ENCODE measurements at regions not wholly inside any gene's neighbourhood (a gene's known extent, or its start where the extent isn't known, plus 50 kb on each side); places are given as distances from the start of the nearest gene placed in this dataset.

GRCh38 chr22:47762141-47762540 is 999.7 kb downstream of the TBC1D22A start:
- no peak for TF ChIP-seq EP300 (IDR thresholded peaks at IDR 0.05)
- TF ChIP-seq, protein P1, sequence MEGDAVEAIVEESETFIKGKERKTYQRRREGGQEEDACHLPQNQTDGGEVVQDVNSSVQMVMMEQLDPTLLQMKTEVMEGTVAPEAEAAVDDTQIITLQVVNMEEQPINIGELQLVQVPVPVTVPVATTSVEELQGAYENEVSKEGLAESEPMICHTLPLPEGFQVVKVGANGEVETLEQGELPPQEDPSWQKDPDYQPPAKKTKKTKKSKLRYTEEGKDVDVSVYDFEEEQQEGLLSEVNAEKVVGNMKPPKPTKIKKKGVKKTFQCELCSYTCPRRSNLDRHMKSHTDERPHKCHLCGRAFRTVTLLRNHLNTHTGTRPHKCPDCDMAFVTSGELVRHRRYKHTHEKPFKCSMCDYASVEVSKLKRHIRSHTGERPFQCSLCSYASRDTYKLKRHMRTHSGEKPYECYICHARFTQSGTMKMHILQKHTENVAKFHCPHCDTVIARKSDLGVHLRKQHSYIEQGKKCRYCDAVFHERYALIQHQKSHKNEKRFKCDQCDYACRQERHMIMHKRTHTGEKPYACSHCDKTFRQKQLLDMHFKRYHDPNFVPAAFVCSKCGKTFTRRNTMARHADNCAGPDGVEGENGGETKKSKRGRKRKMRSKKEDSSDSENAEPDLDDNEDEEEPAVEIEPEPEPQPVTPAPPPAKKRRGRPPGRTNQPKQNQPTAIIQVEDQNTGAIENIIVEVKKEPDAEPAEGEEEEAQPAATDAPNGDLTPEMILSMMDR (IDR thresholded peaks at IDR 0.05): no peak
- TF ChIP-seq POLR2A (IDR thresholded peaks at IDR 0.05): no peak
- H3K27me3 ChIP-seq: no peaks in the 10 kb centered on the region
- DNase-seq (ENCODE audit: low spot score in 2 of 2): no peak
- no peak overlapping the region for H3K4me3 ChIP-seq
- no peak overlapping the region for H3K27ac ChIP-seq
- H3K9me3 ChIP-seq: peaks cover 0 to 4% (median 0%) of the 10 kb centered on the region in 4 donors
- no peaks in the 10 kb centered on the region for H3K36me3 ChIP-seq
- H3K4me1 ChIP-seq: no peaks in the 10 kb centered on the region
- 74 to 85% methylated on average over 3 of the region's 3 CpGs for WGBS, 2 donors

- TF ChIP-seq POLR2A (IDR thresholded peaks at IDR 0.05): no peak
- no peak for TF ChIP-seq EP300 (IDR thresholded peaks at IDR 0.05)
- TF ChIP-seq, protein P1 (IDR thresholded peaks at IDR 0.05): no peak
- Histone ChIP-seq H3K27ac (no peak overlapping the region), H3K4me3 (no peak overlapping the region), H3K36me3 (no peaks in the 10 kb centered on the region), H3K9me3 (peaks cover 0 to 8% (median 0%) of the 10 kb centered on the region in 4 donors), H3K4me1 (no peaks in the 10 kb centered on the region), H3K27me3 (no peaks in the 10 kb centered on the region)
- WGBS, 2 donors: 71 to 73% methylated on average over 3 of the region's 3 CpGs
- DNase-seq (ENCODE audit: low spot score in 2 of 2): no peak
These were observed 997.5 kb downstream of the TBC1D22A start for GRCh38 chr22:47759909-47760308.

DNA sequence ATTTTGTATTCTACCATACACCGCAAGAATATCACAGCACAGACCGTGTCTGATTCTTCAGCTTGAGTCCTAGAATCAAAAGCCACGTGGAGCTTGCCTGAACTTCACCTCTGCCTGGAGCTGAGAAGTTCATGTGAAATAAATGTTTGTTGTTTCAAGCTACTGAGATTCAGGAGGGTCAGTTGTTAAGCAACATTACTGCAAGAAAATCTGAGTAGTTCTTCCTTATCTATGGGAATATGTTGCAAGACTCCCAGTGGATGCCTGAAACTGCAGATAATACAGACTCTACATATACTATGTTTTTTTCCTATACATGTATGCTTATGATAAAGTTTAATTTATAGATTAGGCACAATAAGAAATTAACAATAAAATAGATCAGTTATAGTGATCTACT is 995.3 kb downstream of the TBC1D22A start:
- Histone ChIP-seq H3K27me3 (no peaks in the 10 kb centered on the region), H3K4me3 (no peak overlapping the region), H3K27ac (no peak overlapping the region), H3K9me3 (peaks cover 0 to 8% (median 0%) of the 10 kb centered on the region in 4 donors), H3K36me3 (no peaks in the 10 kb centered on the region), H3K4me1 (no peaks in the 10 kb centered on the region)
- DNase-seq (ENCODE audit: low spot score in 2 of 2): no peak
- TF ChIP-seq EP300 (IDR thresholded peaks at IDR 0.05): no peak
- TF ChIP-seq POLR2A (IDR thresholded peaks at IDR 0.05): no peak
- TF ChIP-seq, protein P1 (IDR thresholded peaks at IDR 0.05): no peak
- 69 to 77% methylated on average over 3 of the region's 3 CpGs for WGBS, 2 donors

DNA sequence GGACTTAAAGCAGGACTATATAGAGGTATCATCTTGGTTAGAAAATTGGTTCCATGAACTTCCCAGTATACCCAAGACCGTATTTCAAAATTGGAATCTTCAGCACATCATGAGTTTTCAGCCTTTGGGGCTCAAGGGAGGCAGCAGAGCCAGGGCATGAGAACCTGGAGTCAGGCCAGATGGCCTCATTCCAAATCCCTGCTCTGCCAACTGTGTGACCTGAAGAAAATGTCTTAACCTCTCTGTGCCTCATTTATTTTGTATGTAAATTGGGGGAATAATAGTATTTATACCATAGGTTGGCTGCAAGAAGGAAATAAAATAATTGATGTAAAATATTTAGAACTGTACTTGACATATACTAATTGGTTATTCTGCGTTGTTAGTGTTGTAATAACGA is 987.6 kb downstream of the TBC1D22A start:
- Histone ChIP-seq H3K27ac (no peak overlapping the region), H3K36me3 (no peaks in the 10 kb centered on the region), H3K4me3 (no peak overlapping the region), H3K9me3 (no peaks in the 10 kb centered on the region), H3K4me1 (no peaks in the 10 kb centered on the region), H3K27me3 (no peaks in the 10 kb centered on the region)
- TF ChIP-seq POLR2A (IDR thresholded peaks at IDR 0.05) (no peak), EP300 (IDR thresholded peaks at IDR 0.05) (no peak)
- WGBS, 2 donors: 68 to 78% methylated on average over 3 of the region's 3 CpGs
- DNase-seq (ENCODE audit: low spot score in 2 of 2): no peak

GRCh38 chr22:47748957-47749356 is 986.5 kb downstream of the TBC1D22A start:
- Histone ChIP-seq H3K27ac (no peak overlapping the region), H3K36me3 (no peaks in the 10 kb centered on the region), H3K4me1 (no peaks in the 10 kb centered on the region), H3K9me3 (no peaks in the 10 kb centered on the region), H3K27me3 (no peaks in the 10 kb centered on the region), H3K4me3 (no peak overlapping the region)
- no peak for DNase-seq (ENCODE audit: low spot score in 2 of 2)
- 78 to 88% methylated on average over 11 of the region's 11 CpGs for WGBS, 2 donors
- TF ChIP-seq POLR2A (IDR thresholded peaks at IDR 0.05) (no peak), EP300 (IDR thresholded peaks at IDR 0.05) (no peak)
- TF ChIP-seq, protein P1 (IDR thresholded peaks at IDR 0.05): no peak

DNA sequence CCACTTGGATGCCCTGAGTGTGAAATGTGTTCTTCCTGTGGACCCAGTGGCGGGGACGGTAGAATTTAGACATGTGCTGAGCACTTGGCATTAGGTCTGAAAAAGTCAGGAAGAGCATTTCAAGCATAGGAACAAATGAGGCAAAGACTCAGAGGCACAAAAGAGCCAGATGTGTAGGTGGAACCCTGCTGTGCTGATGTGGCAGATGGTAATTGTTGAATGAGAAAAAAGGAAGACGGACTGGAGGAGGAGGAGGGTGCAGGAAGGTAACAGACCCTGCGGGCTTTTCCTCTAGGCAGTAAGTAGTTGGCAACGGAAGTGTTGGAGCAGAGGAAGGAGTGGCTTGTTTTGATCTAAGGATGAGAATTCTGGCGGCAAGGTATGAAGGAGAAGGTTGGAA is 985.8 kb downstream of the TBC1D22A start:
- WGBS, 2 donors: 44 to 55% methylated on average over 6 of the region's 6 CpGs
- Histone ChIP-seq H3K27me3 (no peaks in the 10 kb centered on the region), H3K9me3 (no peaks in the 10 kb centered on the region), H3K27ac (no peak overlapping the region), H3K36me3 (no peaks in the 10 kb centered on the region), H3K4me1 (no peaks in the 10 kb centered on the region), H3K4me3 (no peak overlapping the region)
- no peak for DNase-seq (ENCODE audit: low spot score in 2 of 2)
- no peak for TF ChIP-seq EP300 (IDR thresholded peaks at IDR 0.05)
- TF ChIP-seq POLR2A (IDR thresholded peaks at IDR 0.05): no peak
- TF ChIP-seq, protein P1 (IDR thresholded peaks at IDR 0.05): no peak

Data from tibial nerve (tissue), 4 donors.